ENCODE measurements at regions not wholly inside any gene's neighbourhood (a gene's known extent, or its start where the extent isn't known, plus 50 kb on each side); places are given as distances from the start of the nearest gene placed in this dataset.
"Not testable (repeated sequence)": the region's sequence is repeated elsewhere in the genome, so short reads cannot be mapped to it uniquely, and the experiment has no call there.

DNA sequence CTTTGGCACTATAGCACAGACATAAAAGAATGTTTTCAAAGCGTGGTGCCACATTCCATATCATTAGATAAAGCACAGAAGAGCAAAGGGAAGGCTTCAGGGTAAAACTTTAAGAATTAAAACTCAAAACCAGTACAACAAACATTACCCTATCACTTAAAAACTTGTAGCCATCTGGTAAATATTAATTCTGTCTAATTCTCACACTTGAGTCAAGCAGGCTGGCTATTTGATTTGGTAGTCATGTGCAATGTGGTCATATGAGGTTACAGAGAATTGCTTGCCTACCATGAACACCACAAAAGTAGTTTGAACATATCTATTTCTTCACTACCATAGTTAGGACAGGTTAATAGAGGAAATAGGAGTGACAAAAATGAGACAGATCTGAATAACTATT lies 244.9 kb downstream of the IRS1 start:
- Mint-ChIP-seq H3K4me1 (no peaks in the 10 kb centered on the region), H3K27me3 (peaks cover 8% of the 10 kb centered on the region), H3K36me3 (ENCODE audit: low read depth) (no peaks in the 10 kb centered on the region), H3K27ac (no peak overlapping the region), H3K9me3 (no peaks in the 10 kb centered on the region), H3K4me3 (no peak overlapping the region)
- ATAC-seq (no peak), DNase-seq (no peak)

DNA sequence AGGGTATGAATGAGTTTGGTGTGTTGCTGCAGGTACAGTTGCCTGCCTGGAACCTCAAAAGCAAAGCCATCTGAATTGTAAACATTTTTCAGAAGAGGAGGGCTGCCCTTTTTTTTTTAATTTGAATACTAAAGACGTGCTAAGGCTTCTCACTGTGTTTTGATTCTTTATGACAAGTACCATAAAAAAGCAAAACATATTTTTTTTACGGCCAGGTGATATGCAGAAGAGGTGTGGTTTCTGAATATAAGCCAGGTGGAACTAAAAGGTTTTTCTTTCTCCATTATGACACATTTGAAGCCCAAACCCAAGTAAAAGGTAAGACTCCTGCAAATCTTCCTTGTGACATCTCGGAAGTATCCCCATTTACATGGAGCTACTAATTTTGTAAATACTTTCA lies 246.3 kb downstream of the IRS1 start:
- no peak for ATAC-seq
- no peak for DNase-seq
- Mint-ChIP-seq H3K27me3 (peaks cover 8% of the 10 kb centered on the region), H3K27ac (no peak overlapping the region), H3K9me3 (no peaks in the 10 kb centered on the region), H3K36me3 (ENCODE audit: low read depth) (no peaks in the 10 kb centered on the region), H3K4me3 (no peak overlapping the region), H3K4me1 (no peaks in the 10 kb centered on the region)

DNA sequence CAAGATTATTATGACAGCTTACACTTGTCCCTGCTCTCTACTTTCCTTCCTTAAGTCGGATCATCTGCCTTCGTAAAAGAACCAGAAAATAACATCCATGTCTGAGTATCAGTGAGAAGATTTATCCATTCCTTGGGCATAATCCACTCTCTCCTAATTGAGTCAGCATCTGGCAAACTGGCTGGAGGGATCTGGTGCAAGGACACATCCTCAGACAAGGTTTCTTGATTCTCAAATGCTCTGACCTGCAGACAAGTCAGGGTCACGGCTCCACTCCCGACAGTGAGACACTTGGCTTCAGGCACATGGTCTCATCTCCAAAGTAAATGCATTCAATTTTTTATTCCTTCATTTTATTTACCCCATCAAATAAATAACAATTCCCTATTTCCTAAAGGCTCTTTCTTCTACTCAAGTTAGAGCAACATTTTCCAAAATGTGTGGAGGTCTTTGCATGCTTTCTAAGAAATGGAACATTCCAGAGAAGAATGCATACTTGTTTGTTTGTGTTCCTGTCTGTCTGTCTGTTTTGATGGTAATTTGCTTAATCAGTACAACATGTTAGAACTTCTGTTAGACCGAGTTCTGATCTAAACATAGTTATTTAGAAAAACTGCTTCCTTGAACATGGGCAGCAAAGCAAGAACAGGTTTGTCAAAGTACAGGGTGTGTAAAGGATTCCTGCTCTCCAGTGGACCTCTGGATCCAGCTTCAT lies 246.9 kb downstream of the IRS1 start:
- H3K27me3 Mint-ChIP-seq = peaks cover 5% of the 10 kb centered on the region
- no peak for ATAC-seq

GRCh38 chr2:226551522-226552250 lies 247.9 kb downstream of the IRS1 start:
- no peak overlapping the region for H3K27ac Mint-ChIP-seq
- H3K4me1 Mint-ChIP-seq = no peaks in the 10 kb centered on the region
- no peaks in the 10 kb centered on the region for H3K36me3 Mint-ChIP-seq (ENCODE audit: low read depth)
- no peaks in the 10 kb centered on the region for H3K9me3 Mint-ChIP-seq
- no peak overlapping the region for H3K4me3 Mint-ChIP-seq
- DNase-seq = no peak
- ATAC-seq = no peak
- H3K27me3 Mint-ChIP-seq = peaks cover 5% of the 10 kb centered on the region

More for the DNA sequence above, 246.9 kb downstream of the IRS1 start:
- DNase-seq = no peak
- H3K4me1 Mint-ChIP-seq = no peaks in the 10 kb centered on the region
- no peak overlapping the region for H3K27ac Mint-ChIP-seq
- no peaks in the 10 kb centered on the region for H3K36me3 Mint-ChIP-seq (ENCODE audit: low read depth)
- no peaks in the 10 kb centered on the region for H3K9me3 Mint-ChIP-seq
- H3K4me3 Mint-ChIP-seq = no peak overlapping the region

DNA sequence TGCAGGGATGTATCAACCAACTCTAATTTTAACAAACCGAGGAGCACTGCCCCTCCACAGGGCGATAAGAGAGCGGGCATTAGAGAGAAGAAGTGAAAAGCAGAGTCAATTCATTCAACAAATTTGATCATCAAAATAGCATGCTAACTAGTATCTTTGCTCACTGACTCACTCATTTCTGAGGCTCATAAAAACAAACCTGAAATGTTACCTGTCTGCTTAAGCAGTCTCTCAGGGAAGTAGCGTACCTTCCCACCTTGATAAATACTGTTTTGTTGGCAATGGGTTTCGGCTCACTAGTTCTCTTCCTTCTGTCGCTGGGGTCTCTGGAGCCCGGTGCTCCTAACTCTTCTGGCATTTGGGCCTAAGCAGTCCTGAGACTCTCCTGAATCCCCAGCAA lies 248.8 kb downstream of the IRS1 start:
- Mint-ChIP-seq H3K27ac (no peak overlapping the region), H3K9me3 (no peaks in the 10 kb centered on the region), H3K27me3 (peaks cover 1% of the 10 kb centered on the region), H3K36me3 (ENCODE audit: low read depth) (no peaks in the 10 kb centered on the region), H3K4me3 (no peak overlapping the region), H3K4me1 (no peaks in the 10 kb centered on the region)
- no peak for ATAC-seq
- DNase-seq = no peak

GRCh38 chr2:226548732-226549131 lies 250.9 kb downstream of the IRS1 start:
- H3K27ac Mint-ChIP-seq = no peak overlapping the region
- no peaks in the 10 kb centered on the region for H3K9me3 Mint-ChIP-seq
- no peaks in the 10 kb centered on the region for H3K4me1 Mint-ChIP-seq
- H3K4me3 Mint-ChIP-seq = no peak overlapping the region
- DNase-seq = no peak
- no peaks in the 10 kb centered on the region for H3K36me3 Mint-ChIP-seq (ENCODE audit: low read depth)
- ATAC-seq = no peak
- no peaks in the 10 kb centered on the region for H3K27me3 Mint-ChIP-seq

DNA sequence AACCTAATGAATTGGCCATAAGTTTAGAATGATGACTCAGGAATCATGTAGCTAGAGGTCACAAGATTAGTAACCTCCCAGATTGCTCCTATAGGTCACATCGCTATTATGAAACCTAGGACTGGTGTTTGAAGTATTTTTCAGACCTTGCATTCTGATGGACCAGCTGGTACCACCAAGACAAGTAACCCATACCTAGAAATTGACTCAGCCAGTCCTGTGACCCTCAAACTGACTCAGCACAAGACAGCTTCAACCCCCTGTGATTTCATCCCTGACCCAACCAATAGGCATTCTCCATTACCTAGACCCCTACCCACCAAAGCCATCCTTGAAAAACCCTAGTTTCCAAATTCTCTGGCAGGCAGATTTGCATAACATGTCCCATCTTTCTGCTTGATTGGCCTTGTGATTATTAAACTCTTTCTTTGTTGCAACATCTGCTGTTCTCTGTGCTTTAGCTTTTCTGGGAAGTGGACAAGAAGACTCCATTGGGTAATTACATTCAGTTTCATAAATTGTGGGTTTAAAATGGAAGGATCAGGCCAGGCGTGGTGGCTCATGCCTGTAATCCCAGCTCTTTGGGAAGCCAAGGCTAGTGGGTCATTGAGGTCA lies 254.9 kb downstream of the IRS1 start:
- peaks cover 9% of the 10 kb centered on the region for H3K27me3 Mint-ChIP-seq
- H3K36me3 Mint-ChIP-seq (ENCODE audit: low read depth) = no peaks in the 10 kb centered on the region
- no peak overlapping the region for H3K27ac Mint-ChIP-seq
- no peak overlapping the region for H3K4me3 Mint-ChIP-seq
- H3K4me1 Mint-ChIP-seq = peaks cover 5% of the 10 kb centered on the region
- no peak for ATAC-seq
- H3K9me3 Mint-ChIP-seq = no peaks in the 10 kb centered on the region
- DNase-seq = no peak

GRCh38 chr2:226540204-226540994 lies 259.2 kb downstream of the IRS1 start:
- Mint-ChIP-seq H3K27ac (no peak overlapping the region), H3K9me3 (no peaks in the 10 kb centered on the region), H3K27me3 (peaks cover 9% of the 10 kb centered on the region), H3K36me3 (ENCODE audit: low read depth) (no peaks in the 10 kb centered on the region), H3K4me1 (peaks cover 5% of the 10 kb centered on the region), H3K4me3 (no peak overlapping the region)
- ATAC-seq (no peak), DNase-seq (no peak)

DNA sequence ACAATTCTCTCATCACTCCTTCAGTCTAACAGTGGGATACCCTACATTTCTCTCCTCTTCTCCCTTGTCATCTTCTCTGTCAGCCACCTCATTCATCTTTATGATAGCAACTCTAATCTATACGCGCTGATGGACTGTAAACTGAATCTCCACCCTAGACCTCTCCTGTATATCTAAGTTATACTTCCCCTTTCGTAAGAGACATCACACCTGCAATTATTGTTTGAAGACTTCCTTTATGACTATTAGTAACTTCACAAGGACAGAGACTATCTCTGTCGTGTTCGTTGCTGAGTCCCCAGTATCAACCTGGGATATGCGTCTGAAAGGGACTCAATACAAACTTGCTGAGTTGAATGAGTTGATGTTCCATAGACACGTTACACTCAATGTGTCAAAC lies 263.2 kb downstream of the IRS1 start:
- no peak overlapping the region for H3K4me3 Mint-ChIP-seq
- no peaks in the 10 kb centered on the region for H3K9me3 Mint-ChIP-seq
- peaks cover 5% of the 10 kb centered on the region for H3K4me1 Mint-ChIP-seq
- no peaks in the 10 kb centered on the region for H3K36me3 Mint-ChIP-seq (ENCODE audit: low read depth)
- H3K27ac Mint-ChIP-seq = no peak overlapping the region
- no peak for DNase-seq
- H3K27me3 Mint-ChIP-seq = peaks cover 6% of the 10 kb centered on the region
- ATAC-seq = no peak

DNA sequence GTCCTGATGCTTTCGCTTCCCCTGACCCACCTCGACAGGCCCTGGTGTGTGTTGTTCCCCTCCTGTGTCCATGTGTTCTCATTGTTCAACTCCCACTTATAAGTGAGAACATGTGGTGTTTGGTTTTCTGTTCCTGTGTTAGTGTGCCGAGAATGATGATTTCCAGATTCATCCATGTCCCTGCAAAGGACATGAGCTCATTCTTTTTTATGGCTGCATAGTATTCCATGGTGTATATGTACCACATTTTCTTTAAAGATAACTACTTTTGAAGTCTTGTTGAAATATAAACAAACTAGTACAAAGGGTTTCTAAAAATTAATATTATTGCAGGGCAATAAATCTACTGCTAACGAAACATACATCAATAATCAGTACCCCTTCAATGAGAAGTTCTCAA lies 266.6 kb downstream of the IRS1 start:
- not testable (repeated sequence) for H3K4me1 Mint-ChIP-seq

DNA sequence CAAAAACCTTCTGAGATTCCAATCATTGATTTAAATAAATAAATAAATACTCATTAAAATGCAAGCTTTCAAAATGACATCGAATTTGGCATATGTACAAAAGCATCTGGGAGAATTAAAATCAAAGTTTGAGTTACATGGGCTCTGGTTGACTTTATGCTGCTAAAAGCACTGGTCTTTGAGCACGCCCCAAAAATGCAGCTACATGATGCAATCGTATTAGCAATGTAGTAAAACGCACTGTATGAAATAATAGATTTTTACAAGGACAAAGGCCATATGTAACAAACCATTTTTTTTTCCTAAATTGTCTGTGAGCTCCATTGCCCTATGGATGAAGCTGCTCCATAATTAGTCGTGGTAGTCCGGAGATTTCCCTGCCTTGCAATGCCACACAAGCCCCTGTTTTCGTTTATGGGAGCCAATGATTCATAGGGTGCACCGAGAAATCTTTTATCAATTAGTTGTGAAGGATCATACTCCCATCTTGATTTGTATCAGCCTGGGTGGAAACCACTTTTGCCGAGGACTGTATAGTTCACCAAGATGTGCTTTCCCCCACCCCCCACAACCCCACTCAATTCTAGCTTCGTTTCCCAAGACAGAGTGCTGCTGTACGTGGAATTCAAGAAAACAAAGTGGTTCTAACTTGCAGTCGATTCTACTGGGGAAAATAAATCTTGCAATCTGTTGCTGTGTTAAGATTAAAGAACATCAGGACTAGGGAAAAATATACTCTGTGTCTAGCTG lies 268.4 kb downstream of the IRS1 start:
- no peak for ATAC-seq
- Mint-ChIP-seq H3K4me3 (no peak overlapping the region), H3K36me3 (ENCODE audit: low read depth) (no peaks in the 10 kb centered on the region), H3K9me3 (no peaks in the 10 kb centered on the region), H3K4me1 (no peaks in the 10 kb centered on the region), H3K27ac (no peak overlapping the region), H3K27me3 (no peaks in the 10 kb centered on the region)
- DNase-seq = no peak

More for the DNA sequence above, 266.6 kb downstream of the IRS1 start:
- H3K27ac Mint-ChIP-seq; H3K36me3 Mint-ChIP-seq (ENCODE audit: low read depth); DNase-seq; H3K4me3 Mint-ChIP-seq; ATAC-seq; H3K27me3 Mint-ChIP-seq; H3K9me3 Mint-ChIP-seq: not testable (repeated sequence)

DNA sequence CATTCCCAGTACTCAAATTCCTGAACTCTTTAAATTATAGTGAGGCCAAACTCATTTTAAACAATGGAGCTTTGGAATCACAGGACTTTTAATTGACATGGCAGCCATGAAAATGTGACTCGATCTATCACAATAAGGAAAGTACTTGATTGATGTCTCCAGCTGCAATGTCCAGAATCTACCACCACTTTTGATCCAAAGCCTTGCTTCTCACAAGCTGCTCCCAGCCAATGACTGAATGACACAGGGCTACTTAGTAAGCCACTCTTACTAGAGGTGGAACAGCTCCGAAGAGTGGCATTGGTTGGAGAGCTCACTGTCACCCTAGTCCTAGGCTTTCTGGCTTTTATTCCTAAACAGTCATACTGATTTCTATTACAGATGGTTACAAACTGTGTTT lies 270.1 kb downstream of the IRS1 start:
- H3K27ac Mint-ChIP-seq = no peak overlapping the region
- no peaks in the 10 kb centered on the region for H3K27me3 Mint-ChIP-seq
- no peaks in the 10 kb centered on the region for H3K36me3 Mint-ChIP-seq (ENCODE audit: low read depth)
- H3K4me3 Mint-ChIP-seq = no peak overlapping the region
- no peaks in the 10 kb centered on the region for H3K9me3 Mint-ChIP-seq
- DNase-seq (no peak), ATAC-seq (no peak)
- H3K4me1 Mint-ChIP-seq = no peaks in the 10 kb centered on the region

DNA sequence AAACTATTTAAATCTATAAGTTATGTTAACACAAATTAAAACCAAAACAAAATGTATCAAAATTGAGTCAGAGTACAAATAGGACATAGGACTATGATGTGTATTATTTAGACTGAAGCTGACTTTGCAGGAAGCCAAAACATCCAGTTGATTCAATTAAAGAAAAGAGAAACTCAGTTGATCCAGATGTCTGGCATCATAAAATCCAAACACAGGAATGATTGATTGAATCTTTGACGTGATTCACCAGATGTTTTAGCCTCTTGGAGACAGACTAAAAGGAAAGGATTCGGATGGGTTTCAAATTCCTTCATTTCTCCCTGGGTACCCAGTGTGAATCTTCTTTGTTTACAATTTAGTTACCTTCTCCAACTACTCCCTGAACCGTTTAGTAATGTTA lies 272.9 kb downstream of the IRS1 start:
- ATAC-seq = no peak
- no peaks in the 10 kb centered on the region for H3K36me3 Mint-ChIP-seq (ENCODE audit: low read depth)
- H3K27ac Mint-ChIP-seq = no peak overlapping the region

GRCh38 chr2:226524381-226524843 lies 275.2 kb downstream of the IRS1 start:
- DNase-seq (no peak), ATAC-seq (no peak)
- Mint-ChIP-seq H3K27ac (no peak overlapping the region), H3K36me3 (ENCODE audit: low read depth) (no peaks in the 10 kb centered on the region), H3K4me3 (no peak overlapping the region), H3K4me1 (no peaks in the 10 kb centered on the region), H3K9me3 (peaks cover 4% of the 10 kb centered on the region), H3K27me3 (peaks cover 3% of the 10 kb centered on the region)

More for the DNA sequence above, 272.9 kb downstream of the IRS1 start:
- H3K4me3 Mint-ChIP-seq = no peak overlapping the region
- no peaks in the 10 kb centered on the region for H3K9me3 Mint-ChIP-seq
- no peak for DNase-seq
- H3K4me1 Mint-ChIP-seq = no peaks in the 10 kb centered on the region
- peaks cover 3% of the 10 kb centered on the region for H3K27me3 Mint-ChIP-seq

Data from activated naive CD8-positive, alpha-beta T cell treated with anti-CD3 and anti-CD28 coated beads, Interleukin-2, amount 50 U/mL, for 24 hours (primary cell).